ENCODE measurements at regions not wholly inside any gene's neighbourhood (a gene's known extent, or its start where the extent isn't known, plus 50 kb on each side); places are given as distances from the start of the nearest gene placed in this dataset.

DNA sequence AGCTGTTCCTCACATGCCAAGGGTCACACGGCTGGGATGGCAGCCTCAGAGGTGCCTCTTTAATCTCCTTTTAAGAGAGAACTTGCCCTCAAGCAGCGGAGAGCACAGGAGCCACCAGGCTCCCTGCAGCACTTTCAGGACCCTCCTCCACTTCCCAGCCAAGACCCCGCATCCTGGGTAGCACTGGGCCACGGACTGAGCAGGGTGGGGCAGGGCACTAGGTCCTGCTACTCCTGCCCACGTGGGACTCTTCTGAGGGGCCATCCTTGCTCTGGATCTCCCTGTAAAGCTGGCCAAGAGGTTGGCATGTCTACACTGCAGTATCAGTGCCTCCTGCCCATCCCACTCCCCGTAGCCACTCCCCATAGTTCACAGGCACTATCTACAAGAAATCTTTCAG is 175.3 kb upstream of the GLI2 start:
- TF ChIP-seq, protein P1, sequence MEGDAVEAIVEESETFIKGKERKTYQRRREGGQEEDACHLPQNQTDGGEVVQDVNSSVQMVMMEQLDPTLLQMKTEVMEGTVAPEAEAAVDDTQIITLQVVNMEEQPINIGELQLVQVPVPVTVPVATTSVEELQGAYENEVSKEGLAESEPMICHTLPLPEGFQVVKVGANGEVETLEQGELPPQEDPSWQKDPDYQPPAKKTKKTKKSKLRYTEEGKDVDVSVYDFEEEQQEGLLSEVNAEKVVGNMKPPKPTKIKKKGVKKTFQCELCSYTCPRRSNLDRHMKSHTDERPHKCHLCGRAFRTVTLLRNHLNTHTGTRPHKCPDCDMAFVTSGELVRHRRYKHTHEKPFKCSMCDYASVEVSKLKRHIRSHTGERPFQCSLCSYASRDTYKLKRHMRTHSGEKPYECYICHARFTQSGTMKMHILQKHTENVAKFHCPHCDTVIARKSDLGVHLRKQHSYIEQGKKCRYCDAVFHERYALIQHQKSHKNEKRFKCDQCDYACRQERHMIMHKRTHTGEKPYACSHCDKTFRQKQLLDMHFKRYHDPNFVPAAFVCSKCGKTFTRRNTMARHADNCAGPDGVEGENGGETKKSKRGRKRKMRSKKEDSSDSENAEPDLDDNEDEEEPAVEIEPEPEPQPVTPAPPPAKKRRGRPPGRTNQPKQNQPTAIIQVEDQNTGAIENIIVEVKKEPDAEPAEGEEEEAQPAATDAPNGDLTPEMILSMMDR (conservative IDR thresholded peaks at IDR 0.05 in 1 of 2, IDR thresholded peaks at IDR 0.05 in 1 of 2; ENCODE audit: extremely low read depth in 1 of 2, insufficient read depth in 1 of 2, low read depth in 1 of 2, low read length in 2 of 2): no peak
- no peak for TF ChIP-seq EZH2 (IDR thresholded peaks at IDR 0.05; ENCODE audit: borderline replicate concordance, low read length)
